Endothelial cell of umbilical vein (primary cell): ENCODE measurements at regions not wholly inside any gene's neighbourhood (a gene's known extent, or its start where the extent isn't known, plus 50 kb on each side); places are given as distances from the start of the nearest gene placed in this dataset.

Source experiments
- BruUV-seq: library from RNA; stranded (reverse); fragments of 400-500 nt; replicated peaks from 2 replicates; lab custom pipeline; 2021; lab: Mats Ljungman, UMichigan
- CTCF ChIA-PET: fragments of 300-600, 350-600 bp; sonication (Branson Sonifier 250); formaldehyde crosslinking; loops from one replicate; lab custom pipeline; 2021; ENCODE audit warnings: antibody characterized with exemption, inconsistent platforms; lab: Charles Lee
- POLR2A ChIA-PET: fragments of 300-600, 350-600 bp; sonication (Branson Sonifier 250); formaldehyde crosslinking; loops from one replicate; lab custom pipeline; 2021; ENCODE audit warnings: antibody characterized with exemption, inconsistent platforms; lab: Charles Lee
- DNase-seq: peaks from one replicate; pipeline ENCODE4 v3.0.0-alpha.2; 2011; ENCODE audit warnings: low read depth, low spot score
- FAIRE-seq: peaks from 2 replicates; lab custom pipeline; 2011; peaks lifted over from hg19 to GRCh38; lab: Jason Lieb, UNC
- H2AFZ ChIP-seq: 2 replicates; pipeline ENCODE4 v1.6.0; 2012; ENCODE audit warnings: low read depth, low read length, control low read depth, inconsistent platforms
- H3K27ac ChIP-seq: 2 replicates; pipeline ENCODE4 v1.5.1; 2011; ENCODE audit warnings: low read depth, mild to moderate bottlenecking, control low read depth, low read length, moderate library complexity; ENCODE audit not compliant: insufficient read depth
- H3K27me3 ChIP-seq, 2 experiments: 2 replicates each; pipeline versions ENCODE4 v1.6.0 to v1.6.1; 2011; ENCODE audit warnings: low read length in 2 of 2, mixed read lengths in 1 of 2; ENCODE audit not compliant: control insufficient read depth in 2 of 2, insufficient read depth in 2 of 2
- H3K36me3 ChIP-seq, 2 experiments: 2 replicates in 1 of 2; 3 replicates in 1 of 2; pipeline ENCODE4 v1.5.1; 2011; ENCODE audit warnings: low read length in 2 of 2, mild to moderate bottlenecking in 1 of 2, moderate library complexity in 1 of 2; ENCODE audit not compliant: control insufficient read depth in 2 of 2, insufficient read depth in 2 of 2; ENCODE audit errors: extremely low read depth in 1 of 2
- H3K4me1 ChIP-seq: 3 replicates; pipeline ENCODE4 v1.5.1; 2011; ENCODE audit warnings: mild to moderate bottlenecking, low read length; ENCODE audit not compliant: control insufficient read depth, insufficient read depth; ENCODE audit errors: extremely low read depth
- H3K4me2 ChIP-seq: 2 replicates; pipeline ENCODE4 v1.6.1; 2011; ENCODE audit warnings: low read length, control low read depth, mixed read lengths; ENCODE audit not compliant: insufficient read depth
- H3K4me3 ChIP-seq, 3 experiments: fragments of 200-600 bp in 1 of 3; sonication (generic), shearing (Covaris generic) in 1 of 3; replicated peaks in 1 of 3; 2 replicates each; pipeline ENCODE4 v1.5.1; 2011 to 2016; ENCODE audit warnings: control low read depth in 3 of 3, low read length in 3 of 3, mild to moderate bottlenecking in 2 of 3, inconsistent platforms in 1 of 3, low read depth in 1 of 3, moderate library complexity in 1 of 3; ENCODE audit not compliant: insufficient read depth in 1 of 3
- H3K79me2 ChIP-seq: 2 replicates; pipeline ENCODE4 v1.6.0; 2012; ENCODE audit warnings: low read length, inconsistent platforms; ENCODE audit not compliant: control insufficient read depth, insufficient read depth
- H3K9ac ChIP-seq: replicated peaks from 2 replicates; pipeline ENCODE3; 2011; ENCODE audit warnings: low read length, control low read depth; ENCODE audit not compliant: insufficient read depth; ENCODE audit errors: extremely low read depth
- H3K9me1 ChIP-seq: replicated peaks from 3 replicates; pipeline ENCODE4 v1.6.0; 2011; ENCODE audit warnings: mild to moderate bottlenecking, low read length; ENCODE audit not compliant: control insufficient read depth, insufficient read depth; ENCODE audit errors: extremely low read depth
- H3K9me3 ChIP-seq: replicated peaks from 2 replicates; pipeline ENCODE4 v1.5.1; 2012; ENCODE audit warnings: low read length, inconsistent platforms; ENCODE audit not compliant: control insufficient read depth, insufficient read depth
- H4K20me1 ChIP-seq: replicated peaks from 2 replicates; pipeline ENCODE3; 2011; ENCODE audit warnings: mild to moderate bottlenecking, low read length; ENCODE audit not compliant: control insufficient read depth, insufficient read depth; ENCODE audit errors: extremely low read depth
- CTCF ChIP-seq, 2 donors: IDR thresholded peaks; 1 replicate in 1 of 2; 2 replicates in 1 of 2; pipeline ENCODE4 v1.5.1; 2011; ENCODE audit warnings: low read length in 2 of 2, mild to moderate bottlenecking in 2 of 2, moderate library complexity in 2 of 2, control low read depth in 1 of 2, inconsistent platforms in 1 of 2, low read depth in 1 of 2; ENCODE audit not compliant: insufficient read depth in 1 of 2; ENCODE audit errors: extremely low read depth in 1 of 2
- EZH2 ChIP-seq: IDR thresholded peaks from 2 replicates; pipeline ENCODE4 v1.6.1; 2012; ENCODE audit warnings: borderline replicate concordance, low read depth, mild to moderate bottlenecking, moderate library complexity, low read length, inconsistent platforms; ENCODE audit not compliant: severe bottlenecking
- FOS ChIP-seq: IDR thresholded peaks from 2 replicates; pipeline ENCODE4 v1.6.1; 2011; ENCODE audit warnings: mild to moderate bottlenecking, low read length, moderate library complexity, borderline replicate concordance; ENCODE audit not compliant: insufficient read depth
- GATA2 ChIP-seq: IDR thresholded peaks from 2 replicates; pipeline ENCODE4 v1.7.0; 2011; ENCODE audit warnings: low read depth, mild to moderate bottlenecking, moderate library complexity, mixed read lengths, low read length; ENCODE audit not compliant: insufficient read length, insufficient read depth
- JUN ChIP-seq: IDR thresholded peaks from 2 replicates; pipeline ENCODE4 v1.6.1; 2011; ENCODE audit warnings: borderline replicate concordance, low read depth; ENCODE audit not compliant: insufficient read length, insufficient read depth
- MYC ChIP-seq: IDR thresholded peaks from one replicate; pipeline ENCODE4 v1.6.1; 2011; ENCODE audit warnings: mild to moderate bottlenecking, low read depth, low read length
- POLR2A ChIP-seq: IDR thresholded peaks from 2 replicates; pipeline ENCODE4 v1.6.1; 2012; ENCODE audit warnings: low read depth, mild to moderate bottlenecking, control low read depth, low read length
- POLR2AphosphoS5 ChIP-seq: IDR thresholded peaks from 2 replicates; pipeline ENCODE4 v1.6.1; 2012; ENCODE audit warnings: low read depth, mild to moderate bottlenecking, control low read depth, low read length, moderate library complexity; ENCODE audit not compliant: insufficient read depth
- dilution Hi-C: fragments of 300-500 bp; cut with MboI; formaldehyde crosslinking; loops from one replicate; pipeline ENCODE4 v1.15.0; 2019; ENCODE audit warnings: low sequenced_read_pairs; ENCODE audit not compliant: extremely low pct_ligation_motif_present
- intact Hi-C: fragments of 100-400 bp; cut with micrococcal nuclease; formaldehyde crosslinking; loops from one replicate; pipeline ENCODE4 v1.10.0; 2022
- TF ChIP-seq, protein P1 (sequence below): IDR thresholded peaks from 2 replicates; pipeline ENCODE4 v1.6.1; 2011; ENCODE audit not compliant: insufficient read depth, insufficient read length

DNA sequence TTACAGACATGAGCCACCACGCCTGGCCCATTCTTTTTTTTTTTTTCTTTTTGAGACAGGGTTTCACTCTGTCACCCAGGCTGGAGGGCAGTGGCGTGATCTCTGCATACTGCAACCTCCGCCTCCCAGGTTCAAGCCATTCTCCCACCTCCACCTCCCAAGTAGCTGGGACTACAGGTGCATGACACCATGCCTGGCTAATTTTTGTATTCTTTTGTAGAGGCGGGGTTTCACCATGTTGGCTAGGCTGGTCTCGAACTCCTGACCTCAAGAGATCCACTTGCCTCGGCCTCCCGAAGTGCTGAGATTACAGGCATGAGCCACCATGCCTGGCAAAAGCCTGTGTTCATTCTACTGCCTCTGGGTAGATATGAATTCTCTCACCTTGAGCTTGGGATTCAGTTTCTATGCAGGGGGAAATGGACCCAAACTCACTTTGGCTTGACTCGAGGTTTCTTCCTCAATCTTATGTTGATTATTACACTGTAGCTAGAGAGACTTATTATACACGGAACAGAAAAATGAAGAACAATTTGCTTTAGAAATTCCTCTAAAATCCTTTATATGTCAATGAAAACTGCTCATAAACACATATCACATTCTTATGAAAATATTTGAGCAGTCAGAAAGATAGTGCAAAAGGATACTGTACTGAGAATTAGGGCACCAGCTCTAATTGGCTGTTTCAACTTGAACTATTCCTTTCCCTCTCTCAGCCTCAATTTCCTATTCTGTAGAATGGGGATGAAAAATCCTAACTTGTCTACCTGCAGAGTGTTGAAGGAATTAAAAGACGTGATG is 252.3 kb downstream of the MYCN start:
- FAIRE-seq: no peak
- dilution Hi-C loops: no loop called here

More for the DNA sequence above, 252.3 kb downstream of the MYCN start:
- H3K9me1 ChIP-seq: no peaks in the 10 kb centered on the region
- ChIA-PET CTCF (no interaction called here), POLR2A (no interaction called here)
- no peak overlapping the region for H3K4me3 ChIP-seq
- no peaks in the 10 kb centered on the region for H4K20me1 ChIP-seq
- H3K27me3 ChIP-seq: no peaks in the 10 kb centered on the region
- no peaks in the 10 kb centered on the region for H3K4me1 ChIP-seq
- H3K36me3 ChIP-seq: no peaks in the 10 kb centered on the region
- no peak overlapping the region for H3K4me2 ChIP-seq
- no peak for DNase-seq
- no peak overlapping the region for H3K9ac ChIP-seq
- TF ChIP-seq POLR2A (no peak), EZH2 (no peak), GATA2 (no peak), MYC (no peak), JUN (no peak), POLR2AphosphoS5 (no peak), CTCF (IDR thresholded peaks at IDR 0.05; ENCODE audit: extremely low read depth in 1 of 2, insufficient read depth in 1 of 2, low read depth in 1 of 2, low read length in 2 of 2) (no peak), FOS (no peak)
- TF ChIP-seq, protein P1, sequence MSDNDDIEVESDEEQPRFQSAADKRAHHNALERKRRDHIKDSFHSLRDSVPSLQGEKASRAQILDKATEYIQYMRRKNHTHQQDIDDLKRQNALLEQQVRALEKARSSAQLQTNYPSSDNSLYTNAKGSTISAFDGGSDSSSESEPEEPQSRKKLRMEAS: no peak
- no TSS peak for BruUV-seq
- no peak overlapping the region for H3K27ac ChIP-seq
- intact Hi-C loops: no loop called here
- H3K9me3 ChIP-seq: peaks cover 8% of the 10 kb centered on the region
- H3K79me2 ChIP-seq: no peaks in the 10 kb centered on the region
- no peak overlapping the region for H2AFZ ChIP-seq
